ENCODE measurements at regions not wholly inside any gene's neighbourhood (a gene's known extent, or its start where the extent isn't known, plus 50 kb on each side); places are given as distances from the start of the nearest gene placed in this dataset.

DNA sequence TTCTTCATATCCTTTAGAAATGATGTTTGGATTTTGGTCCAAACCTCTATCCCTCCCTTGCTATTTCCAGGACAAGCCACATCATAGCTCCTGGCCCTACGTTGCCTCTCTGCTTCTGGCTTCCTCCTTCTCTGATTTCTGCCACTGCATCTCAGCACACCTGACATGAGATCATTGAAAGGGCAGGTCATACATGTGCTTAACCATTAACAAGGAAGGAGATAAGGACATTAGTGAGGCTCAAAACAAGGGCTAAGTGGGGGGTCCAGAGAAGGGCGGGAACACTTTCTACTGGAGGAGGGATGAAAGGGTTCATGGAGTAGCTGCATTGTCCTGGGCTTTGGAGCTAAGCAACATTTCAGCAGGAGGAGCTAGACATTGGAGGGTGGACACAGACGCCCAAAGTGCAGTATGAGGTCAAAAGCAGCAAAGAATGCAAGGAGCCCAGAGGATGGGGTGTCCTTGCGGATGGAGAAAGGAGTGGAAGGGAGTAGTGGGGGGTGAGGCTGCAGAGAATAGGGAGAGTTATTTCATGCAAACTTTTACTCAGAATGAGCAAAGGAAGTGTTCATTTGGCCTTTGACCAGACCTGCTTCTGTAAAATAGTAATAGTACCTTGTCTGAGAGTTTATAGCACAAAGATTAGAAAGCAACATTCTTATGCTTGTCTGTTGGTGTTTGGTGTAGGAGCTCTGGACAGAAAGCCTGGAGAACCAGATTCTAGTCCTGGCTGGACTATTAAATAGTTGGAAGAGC, 102.4 kb upstream of the CREB5 start:
- TF ChIP-seq, protein P1, sequence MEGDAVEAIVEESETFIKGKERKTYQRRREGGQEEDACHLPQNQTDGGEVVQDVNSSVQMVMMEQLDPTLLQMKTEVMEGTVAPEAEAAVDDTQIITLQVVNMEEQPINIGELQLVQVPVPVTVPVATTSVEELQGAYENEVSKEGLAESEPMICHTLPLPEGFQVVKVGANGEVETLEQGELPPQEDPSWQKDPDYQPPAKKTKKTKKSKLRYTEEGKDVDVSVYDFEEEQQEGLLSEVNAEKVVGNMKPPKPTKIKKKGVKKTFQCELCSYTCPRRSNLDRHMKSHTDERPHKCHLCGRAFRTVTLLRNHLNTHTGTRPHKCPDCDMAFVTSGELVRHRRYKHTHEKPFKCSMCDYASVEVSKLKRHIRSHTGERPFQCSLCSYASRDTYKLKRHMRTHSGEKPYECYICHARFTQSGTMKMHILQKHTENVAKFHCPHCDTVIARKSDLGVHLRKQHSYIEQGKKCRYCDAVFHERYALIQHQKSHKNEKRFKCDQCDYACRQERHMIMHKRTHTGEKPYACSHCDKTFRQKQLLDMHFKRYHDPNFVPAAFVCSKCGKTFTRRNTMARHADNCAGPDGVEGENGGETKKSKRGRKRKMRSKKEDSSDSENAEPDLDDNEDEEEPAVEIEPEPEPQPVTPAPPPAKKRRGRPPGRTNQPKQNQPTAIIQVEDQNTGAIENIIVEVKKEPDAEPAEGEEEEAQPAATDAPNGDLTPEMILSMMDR (conservative IDR thresholded peaks at IDR 0.05 in 1 of 2, IDR thresholded peaks at IDR 0.05 in 1 of 2; ENCODE audit: extremely low read depth in 1 of 2, insufficient read depth in 1 of 2, low read depth in 1 of 2, low read length in 2 of 2) = no peak
- TF ChIP-seq EZH2 (IDR thresholded peaks at IDR 0.05; ENCODE audit: borderline replicate concordance, low read length) = no peak

Measured in mammary epithelial cell (primary cell).